Small intestine (tissue), 7 donors: ENCODE measurements at regions not wholly inside any gene's neighbourhood (a gene's known extent, or its start where the extent isn't known, plus 50 kb on each side); places are given as distances from the start of the nearest gene placed in this dataset.
A peak's percentile ranks its signal among the peaks of the same experiment; 100 is the strongest.

ENCODE experiments used
- DNase-seq, 2 donors: peaks; one replicate each; pipeline versions ENCODE4 v3.0.0 to v3.0.0-alpha.2; 2013
- FAIRE-seq: peaks from 2 replicates; lab custom pipeline; 2012; peaks lifted over from hg19 to GRCh38; lab: Jason Lieb, UNC
- H3K27ac ChIP-seq, 3 donors: one replicate each; pipeline ENCODE4 v1.5.1; 2013; ENCODE audit warnings: low read length in 2 of 3, mild to moderate bottlenecking in 2 of 3, control low read depth in 1 of 3, inconsistent platforms in 1 of 3, low read depth in 1 of 3, moderate library complexity in 1 of 3
- H3K27me3 ChIP-seq, 3 donors: one replicate each; pipeline ENCODE4 v1.6.1; 2013; ENCODE audit warnings: low read length in 3 of 3, inconsistent platforms in 1 of 3; ENCODE audit not compliant: control insufficient read depth in 3 of 3, insufficient read depth in 3 of 3
- H3K36me3 ChIP-seq, 3 donors: one replicate each; pipeline ENCODE4 v1.6.1; 2013; ENCODE audit warnings: low read length in 3 of 3, inconsistent platforms in 1 of 3, low read depth in 1 of 3, mild to moderate bottlenecking in 1 of 3, moderate library complexity in 1 of 3; ENCODE audit not compliant: control insufficient read depth in 3 of 3, insufficient read depth in 2 of 3
- H3K4me1 ChIP-seq, 3 donors: one replicate each; pipeline ENCODE4 v1.6.1; 2013; ENCODE audit warnings: low read length in 2 of 3, inconsistent platforms in 1 of 3, low read depth in 1 of 3, mild to moderate bottlenecking in 1 of 3, moderate library complexity in 1 of 3; ENCODE audit not compliant: control insufficient read depth in 3 of 3, insufficient read depth in 2 of 3
- H3K4me3 ChIP-seq, 3 donors: one replicate each; pipeline ENCODE4 v1.5.1; 2013; ENCODE audit warnings: low read length in 3 of 3, control low read depth in 1 of 3, inconsistent platforms in 1 of 3, low read depth in 1 of 3, mild to moderate bottlenecking in 1 of 3, moderate library complexity in 1 of 3
- H3K9me3 ChIP-seq, 2 donors: one replicate each; pipeline ENCODE4 v1.6.1; 2013; ENCODE audit warnings: low read depth in 1 of 2, low read length in 1 of 2; ENCODE audit not compliant: control insufficient read depth in 2 of 2, insufficient read depth in 1 of 2
- WGBS, 3 donors: extraction: QIAGEN DNeasy Blood & Tissue Kit; methylation state at CpG; one replicate each; pipeline ENCODE4 v1.1.7; 2013; 5-methylcytosine and 5-hydroxymethylcytosine counted together
- donor health status: healthy with polysubstance abuse.
- donor health status: control.
- donor health status: control.
- donor health status: Bipolar disorder and iron deficiency.
- donor health status: healthy.

- Histone ChIP-seq H3K36me3 (no peaks in the 10 kb centered on the region), H3K27me3 (no peaks in the 10 kb centered on the region), H3K4me1 (peaks cover 0 to 6% (median 0%) of the 10 kb centered on the region in 3 donors), H3K27ac (no peak overlapping the region), H3K9me3 (peaks cover 0 to 10% of the 10 kb centered on the region in 2 donors), H3K4me3 (no peak overlapping the region)
- no peak for FAIRE-seq
- 80 to 100% (median 81%) methylated on average over 1 of the region's 1 CpG for WGBS, 3 donors
- DNase-seq: no peak
Observed at GRCh38 chr3:102205647-102206046, 229.2 kb upstream of the ZPLD1 start.

- H3K27ac ChIP-seq: peak overlapping the region in 1 of 3 donors; percentile 19
- FAIRE-seq (no peak), DNase-seq (peak; percentile 37 to 38)
- H3K9me3 ChIP-seq: peaks cover 0 to 10% of the 10 kb centered on the region in 2 donors
- WGBS, 3 donors: 15 to 31% (median 30%) methylated on average over 4 of the region's 4 CpGs
- H3K4me1 ChIP-seq: peaks cover 0 to 6% (median 0%) of the 10 kb centered on the region in 3 donors
- no peaks in the 10 kb centered on the region for H3K27me3 ChIP-seq
- no peaks in the 10 kb centered on the region for H3K36me3 ChIP-seq
- no peak overlapping the region for H3K4me3 ChIP-seq
Observed at GRCh38 chr3:102206511-102207031, 228.2 kb upstream of the ZPLD1 start.

GRCh38 chr3:102207151-102207571, 227.7 kb upstream of the ZPLD1 start:
- DNase-seq: no peak
- Histone ChIP-seq H3K4me1 (peaks cover 0 to 6% (median 0%) of the 10 kb centered on the region in 3 donors), H3K27me3 (no peaks in the 10 kb centered on the region), H3K9me3 (peaks cover 0 to 14% of the 10 kb centered on the region in 2 donors), H3K27ac (no peak overlapping the region), H3K36me3 (no peaks in the 10 kb centered on the region), H3K4me3 (no peak overlapping the region)
- 77 to 95% (median 88%) methylated on average over 3 of the region's 3 CpGs for WGBS, 3 donors
- FAIRE-seq: no peak

- Histone ChIP-seq H3K4me1 (no peaks in the 10 kb centered on the region), H3K9me3 (peaks cover 0 to 6% of the 10 kb centered on the region in 2 donors), H3K27ac (no peak overlapping the region), H3K27me3 (no peaks in the 10 kb centered on the region), H3K4me3 (no peak overlapping the region), H3K36me3 (no peaks in the 10 kb centered on the region)
- WGBS, 3 donors: 87 to 90% (median 88%) methylated on average over 2 of the region's 2 CpGs
- FAIRE-seq (no peak), DNase-seq (no peak)
Observed at GRCh38 chr3:102215166-102215565, 219.6 kb upstream of the ZPLD1 start.

GRCh38 chr3:102223132-102223531, 211.7 kb upstream of the ZPLD1 start:
- DNase-seq (no peak), FAIRE-seq (no peak)
- H3K27ac ChIP-seq: no peak overlapping the region
- no peaks in the 10 kb centered on the region for H3K36me3 ChIP-seq
- no peaks in the 10 kb centered on the region for H3K27me3 ChIP-seq
- no peak overlapping the region for H3K4me3 ChIP-seq
- no peaks in the 10 kb centered on the region for H3K9me3 ChIP-seq
- H3K4me1 ChIP-seq: peaks cover 0 to 7% (median 0%) of the 10 kb centered on the region in 3 donors
- 61 to 70% (median 69%) methylated on average over 10 of the region's 10 CpGs for WGBS, 3 donors

GRCh38 chr3:102224171-102224570, 210.6 kb upstream of the ZPLD1 start:
- WGBS, 3 donors: 82 to 90% (median 89%) methylated on average over 3 of the region's 3 CpGs
- H3K4me3 ChIP-seq: no peak overlapping the region
- H3K36me3 ChIP-seq: no peaks in the 10 kb centered on the region
- H3K4me1 ChIP-seq: peaks cover 0 to 8% (median 0%) of the 10 kb centered on the region in 3 donors
- peak in 1 of 2 donors; percentile 16 for DNase-seq
- H3K27me3 ChIP-seq: no peaks in the 10 kb centered on the region
- no peak overlapping the region for H3K27ac ChIP-seq
- no peaks in the 10 kb centered on the region for H3K9me3 ChIP-seq
- no peak for FAIRE-seq

- H3K4me1 ChIP-seq: peaks cover 0 to 8% (median 0%) of the 10 kb centered on the region in 3 donors
- H3K9me3 ChIP-seq: no peaks in the 10 kb centered on the region
- H3K4me3 ChIP-seq: no peak overlapping the region
- no peaks in the 10 kb centered on the region for H3K36me3 ChIP-seq
- no peak for FAIRE-seq
- no peak overlapping the region for H3K27ac ChIP-seq
- no peaks in the 10 kb centered on the region for H3K27me3 ChIP-seq
- no peak for DNase-seq
- WGBS, 3 donors: 65 to 75% (median 74%) methylated on average over 8 of the region's 8 CpGs
Observed at GRCh38 chr3:102225005-102225404, 209.8 kb upstream of the ZPLD1 start.

- no peaks in the 10 kb centered on the region for H3K36me3 ChIP-seq
- H3K9me3 ChIP-seq: no peaks in the 10 kb centered on the region
- WGBS, 3 donors: 0 to 13% (median 3%) methylated on average over 1 of the region's 1 CpG
- no peak overlapping the region for H3K27ac ChIP-seq
- H3K4me3 ChIP-seq: no peak overlapping the region
- DNase-seq (peak; percentile 75 to 78), FAIRE-seq (no peak)
- H3K27me3 ChIP-seq: no peaks in the 10 kb centered on the region
- H3K4me1 ChIP-seq: peaks cover 0 to 8% (median 0%) of the 10 kb centered on the region in 3 donors
Observed at GRCh38 chr3:102225407-102226132, 209.2 kb upstream of the ZPLD1 start.
